NCI-H1694 treated with DMSO at 0.1 percent for 48 hours (cell line): ENCODE measurements at regions not wholly inside any gene's neighbourhood (a gene's known extent, or its start where the extent isn't known, plus 50 kb on each side); places are given as distances from the start of the nearest gene placed in this dataset.

Experiments used
- DNase-seq: peaks from one replicate; lab custom pipeline; 2025; lab: John Stamatoyannopoulos, UW

GRCh38 chr9:106613250-106613737, 249.7 kb upstream of the ZNF462 start:
- no peak for DNase-seq

- no peak for DNase-seq
These were observed 247.7 kb upstream of the ZNF462 start for GRCh38 chr9:106615118-106615889.

GRCh38 chr9:106616026-106616425, 246.9 kb upstream of the ZNF462 start:
- no peak for DNase-seq

GRCh38 chr9:106616851-106617345, 246.1 kb upstream of the ZNF462 start:
- DNase-seq: no peak

- no peak for DNase-seq
These were observed 243.8 kb upstream of the ZNF462 start for GRCh38 chr9:106619211-106619610.

- DNase-seq: no peak
These were observed 242.9 kb upstream of the ZNF462 start for GRCh38 chr9:106620081-106620480.

DNA sequence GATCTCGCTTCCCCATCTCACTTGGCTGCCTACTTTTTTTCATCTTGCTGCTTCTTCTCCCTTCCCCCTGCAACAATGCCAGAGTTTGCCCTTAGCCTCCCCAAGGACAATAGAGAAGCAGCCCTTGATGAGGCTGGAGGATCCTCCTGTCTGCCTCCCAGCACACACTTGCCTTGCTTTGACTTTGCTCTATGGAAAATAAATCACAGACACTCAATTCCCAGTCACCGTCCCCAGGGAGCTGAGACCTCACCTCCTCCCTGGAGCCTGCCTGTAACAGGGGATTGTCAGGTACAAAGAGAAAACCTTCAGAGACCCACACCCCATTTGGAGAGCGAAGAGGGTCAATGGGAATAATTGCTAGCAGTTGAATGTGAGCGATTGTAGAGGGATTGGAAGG, 242.1 kb upstream of the ZNF462 start:
- no peak for DNase-seq

- DNase-seq: peak; percentile 52
These were observed 241.4 kb upstream of the ZNF462 start for GRCh38 chr9:106621313-106622163.

DNA sequence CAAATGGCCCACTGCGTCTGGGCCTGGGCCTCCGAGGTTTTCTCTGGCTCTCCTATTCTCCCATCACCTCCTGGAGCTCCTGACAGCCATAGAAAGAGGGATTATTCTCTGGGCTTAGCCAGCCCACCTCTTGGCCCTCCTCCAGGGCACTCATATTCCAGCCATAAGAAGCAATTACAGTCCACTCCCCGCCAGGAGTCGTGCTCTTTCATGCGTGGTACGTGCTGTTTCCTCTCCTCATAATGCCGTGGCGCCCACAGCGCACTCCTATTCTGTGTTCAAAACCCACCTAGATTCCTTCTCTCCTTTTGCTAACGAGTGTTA, 240.8 kb upstream of the ZNF462 start:
- DNase-seq: peak; percentile 45

DNA sequence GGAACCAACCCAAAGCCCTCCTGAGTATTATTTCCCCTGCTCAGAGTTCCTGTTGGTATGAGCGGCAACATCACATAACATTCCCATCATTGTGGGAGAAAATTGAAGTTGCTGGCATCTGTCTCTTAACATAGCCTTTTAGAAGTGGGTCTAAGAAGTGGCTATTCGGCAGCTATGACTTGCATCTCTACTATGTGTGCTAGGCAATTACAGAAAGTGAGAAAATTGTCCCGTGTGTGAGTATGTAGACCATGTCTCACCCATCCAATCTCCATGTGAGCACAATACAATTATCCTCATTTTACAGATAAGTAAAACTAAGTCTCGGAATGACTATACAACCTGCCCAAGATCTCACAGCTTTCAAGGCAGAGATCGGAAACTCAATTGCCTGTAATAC, 239.4 kb upstream of the ZNF462 start:
- DNase-seq: no peak

- DNase-seq: no peak
These were observed 237.6 kb upstream of the ZNF462 start for GRCh38 chr9:106625259-106625789.

GRCh38 chr9:106626936-106627335, 236.0 kb upstream of the ZNF462 start:
- no peak for DNase-seq

- no peak for DNase-seq
These were observed 230.3 kb upstream of the ZNF462 start for GRCh38 chr9:106632621-106633020.

DNA sequence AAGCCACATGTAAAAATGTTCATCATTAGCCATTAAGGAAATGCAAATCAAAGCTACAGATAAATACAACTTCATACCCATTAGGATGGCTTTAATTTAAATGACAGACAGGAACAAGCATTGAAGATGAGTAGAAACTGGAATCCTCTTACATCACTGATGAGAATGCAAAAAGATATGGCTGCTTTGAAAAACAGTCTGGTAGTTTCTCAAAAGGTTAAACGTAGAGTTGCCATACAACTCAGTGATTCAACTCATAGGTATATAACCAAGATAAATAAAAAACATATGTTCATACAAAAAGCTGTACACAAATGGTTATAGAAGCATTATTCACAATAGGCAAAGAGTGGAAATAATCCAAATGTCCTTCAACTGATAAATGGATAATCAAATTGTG, 228.8 kb upstream of the ZNF462 start:
- DNase-seq: no peak

DNA sequence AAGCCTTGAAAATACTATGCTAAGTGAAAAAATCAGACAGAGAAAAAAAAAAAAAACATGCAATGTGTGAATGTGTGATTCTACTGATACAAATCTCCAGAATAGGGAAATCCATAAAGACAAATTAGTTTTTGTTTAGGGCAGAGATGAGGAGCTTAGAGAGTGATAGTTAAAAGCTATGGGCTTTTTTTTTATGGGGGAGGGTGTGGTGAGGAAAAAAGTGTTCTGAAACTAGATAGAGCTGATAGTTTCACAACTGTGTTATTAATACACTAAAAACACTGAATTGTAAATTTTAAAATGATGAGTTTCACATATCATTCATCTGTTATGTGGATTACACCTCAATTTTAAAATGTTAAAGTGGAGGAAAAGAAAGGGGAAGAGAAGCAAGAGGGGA, 228.3 kb upstream of the ZNF462 start:
- DNase-seq: no peak

DNA sequence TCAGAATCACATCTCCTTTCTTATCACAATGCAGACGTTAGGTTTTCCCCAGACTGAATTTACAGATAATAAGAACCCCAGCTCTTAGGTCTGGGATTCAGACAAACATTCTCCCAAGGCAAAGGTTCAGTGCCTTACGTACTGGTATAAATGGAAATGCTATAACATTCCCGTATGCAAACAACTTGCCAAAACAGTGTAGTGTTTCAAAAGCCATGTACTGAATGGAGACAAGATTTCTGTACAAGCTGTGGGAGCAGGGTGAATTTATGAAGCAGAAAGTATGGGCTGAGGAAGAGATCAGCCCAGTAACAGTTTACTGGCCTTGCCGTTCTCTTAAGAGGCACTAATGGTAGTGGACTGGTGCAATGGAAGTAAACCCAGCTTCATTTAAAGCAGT, 225.5 kb upstream of the ZNF462 start:
- no peak for DNase-seq

GRCh38 chr9:106639873-106640568, 222.9 kb upstream of the ZNF462 start:
- DNase-seq: no peak

DNA sequence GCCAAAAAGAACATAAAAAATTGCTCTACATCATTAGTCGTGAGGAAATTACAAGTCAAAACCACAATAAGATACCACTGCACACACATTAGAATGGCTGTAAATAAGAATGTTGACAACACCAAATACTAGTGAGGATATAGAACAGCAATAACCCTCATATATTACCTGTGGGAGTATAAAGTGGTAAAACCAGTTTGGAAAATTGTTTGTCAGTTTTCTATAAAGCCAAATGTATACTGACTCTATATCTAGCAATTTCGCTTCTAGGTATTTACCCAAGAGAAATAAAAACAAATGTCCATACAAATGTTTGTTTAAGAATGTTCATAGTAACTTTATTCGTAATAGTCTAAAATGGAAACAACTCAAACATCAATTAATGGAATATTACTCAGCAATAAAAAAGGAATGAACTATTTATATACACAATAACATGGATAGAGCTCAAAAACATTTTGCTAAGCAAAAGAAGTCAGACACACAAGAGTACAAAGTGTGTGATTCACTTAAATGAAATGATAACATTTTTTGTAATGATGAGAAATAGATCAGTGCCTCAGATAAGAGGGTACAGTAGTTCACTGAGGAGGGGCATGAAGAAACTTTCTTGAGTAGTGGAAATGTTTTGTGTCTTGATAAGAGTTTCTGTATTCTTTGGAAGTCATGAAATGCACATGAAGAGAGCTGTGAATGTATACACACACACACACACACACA, 219.6 kb upstream of the ZNF462 start:
- no peak for DNase-seq

GRCh38 chr9:106644661-106645060, 218.3 kb upstream of the ZNF462 start:
- no peak for DNase-seq

GRCh38 chr9:106648799-106649198, 214.2 kb upstream of the ZNF462 start:
- peak; percentile 4 for DNase-seq

- DNase-seq: no peak
These were observed 213.3 kb upstream of the ZNF462 start for GRCh38 chr9:106649664-106650063.

DNA sequence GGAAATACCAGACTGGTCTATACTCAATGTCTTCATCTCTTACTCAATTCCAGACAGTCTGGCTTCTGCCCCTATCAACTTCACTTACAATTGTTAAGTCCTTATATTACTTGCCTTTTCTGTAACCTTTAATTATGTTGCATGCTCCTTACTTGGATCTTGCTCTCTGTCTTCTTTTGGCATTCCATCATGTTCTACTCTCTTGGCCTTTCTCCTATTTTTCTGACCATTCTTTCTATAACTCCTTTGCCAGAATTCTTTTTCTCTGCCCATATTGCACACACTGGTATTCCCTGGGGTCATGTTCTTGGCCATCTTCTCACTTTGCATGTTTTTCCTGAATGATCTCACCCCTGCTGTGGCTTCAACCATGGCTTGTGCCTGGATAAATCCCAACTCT, 209.8 kb upstream of the ZNF462 start:
- no peak for DNase-seq
